ENCODE measurements at regions not wholly inside any gene's neighbourhood (a gene's known extent, or its start where the extent isn't known, plus 50 kb on each side); places are given as distances from the start of the nearest gene placed in this dataset.

- no peak for TF ChIP-seq CTCF (IDR thresholded peaks at IDR 0.05)
- no peak for TF ChIP-seq EZH2 (IDR thresholded peaks at IDR 0.05; ENCODE audit: borderline replicate concordance, insufficient read depth, low read depth, low read length, poor library complexity, severe bottlenecking)
Observed at GRCh38 chr18:46388286-46388685, 268.7 kb downstream of the LOXHD1 start.

Measured in B cell (primary cell).